ENCODE measurements at regions not wholly inside any gene's neighbourhood (a gene's known extent, or its start where the extent isn't known, plus 50 kb on each side); places are given as distances from the start of the nearest gene placed in this dataset.
"Not testable (repeated sequence)": the region's sequence is repeated elsewhere in the genome, so short reads cannot be mapped to it uniquely, and the experiment has no call there.

- CTCF ChIA-PET = no interaction called here
- H3K4me3 ChIP-seq (ENCODE audit: low read depth, low read length) = no peak overlapping the region
- no peak for DNase-seq (ENCODE audit: low read depth, low spot score)
- POLR2A ChIA-PET = no interaction called here
- TF ChIP-seq CTCF (IDR thresholded peaks at IDR 0.05; ENCODE audit: insufficient read depth, low read length, missing control alignments) = no peak
Measured at GRCh38 chr3:154656486-154656885, 226.5 kb upstream of the GPR149 start.

- no peak for DNase-seq (ENCODE audit: low read depth, low spot score)
- no peak overlapping the region for H3K4me3 ChIP-seq (ENCODE audit: low read depth, low read length)
- no peak for TF ChIP-seq CTCF (IDR thresholded peaks at IDR 0.05; ENCODE audit: insufficient read depth, low read length, missing control alignments)
- POLR2A ChIA-PET = no interaction called here
- CTCF ChIA-PET = no interaction called here
Measured at GRCh38 chr3:154642145-154642544, 212.2 kb upstream of the GPR149 start.

GRCh38 chr3:154625756-154626155, 195.8 kb upstream of the GPR149 start:
- H3K4me3 ChIP-seq (ENCODE audit: low read depth, low read length) = no peak overlapping the region
- ChIA-PET POLR2A (no interaction called here), CTCF (no interaction called here)
- TF ChIP-seq CTCF (IDR thresholded peaks at IDR 0.05; ENCODE audit: insufficient read depth, low read length, missing control alignments) = no peak
- no peak for DNase-seq (ENCODE audit: low read depth, low spot score)

- POLR2A ChIA-PET; H3K4me3 ChIP-seq (ENCODE audit: low read depth, low read length); CTCF ChIA-PET; DNase-seq (ENCODE audit: low read depth, low spot score): not testable (repeated sequence)
Measured at GRCh38 chr3:154619621-154620020, 189.6 kb upstream of the GPR149 start.

GRCh38 chr3:154616298-154616697, 186.3 kb upstream of the GPR149 start:
- TF ChIP-seq CTCF (IDR thresholded peaks at IDR 0.05; ENCODE audit: insufficient read depth, low read length, missing control alignments) = no peak
- CTCF ChIA-PET = no interaction called here
- no peak overlapping the region for H3K4me3 ChIP-seq (ENCODE audit: low read depth, low read length)
- POLR2A ChIA-PET = no interaction called here
- DNase-seq (ENCODE audit: low read depth, low spot score) = no peak

GRCh38 chr3:154615471-154615870, 185.5 kb upstream of the GPR149 start:
- POLR2A ChIA-PET = no interaction called here
- CTCF ChIA-PET = no interaction called here
- H3K4me3 ChIP-seq (ENCODE audit: low read depth, low read length) = no peak overlapping the region
- TF ChIP-seq CTCF (IDR thresholded peaks at IDR 0.05; ENCODE audit: insufficient read depth, low read length, missing control alignments) = no peak
- DNase-seq (ENCODE audit: low read depth, low spot score) = no peak

- ChIA-PET CTCF (no interaction called here), POLR2A (no interaction called here)
- TF ChIP-seq CTCF (IDR thresholded peaks at IDR 0.05; ENCODE audit: insufficient read depth, low read length, missing control alignments) = no peak
- H3K4me3 ChIP-seq (ENCODE audit: low read depth, low read length) = no peak overlapping the region
- DNase-seq (ENCODE audit: low read depth, low spot score) = no peak
Measured at GRCh38 chr3:154614601-154615000, 184.6 kb upstream of the GPR149 start.
